GM23338 (cell line): ENCODE measurements at regions not wholly inside any gene's neighbourhood (a gene's known extent, or its start where the extent isn't known, plus 50 kb on each side); places are given as distances from the start of the nearest gene placed in this dataset.

ENCODE experiments used
- CREB1 ChIP-seq: fragments of 250-450 bp; sonication (Bioruptor Pico); IDR thresholded peaks from 2 replicates; pipeline ENCODE4 v1.5.0; 2020; ENCODE audit warnings: low read depth, mild to moderate bottlenecking, moderate library complexity
- CTCF ChIP-seq, 2 experiments: fragments of 200-600 bp in 1 of 2; sonication (generic) in 1 of 2; conservative IDR thresholded peaks; 2 replicates each; pipeline versions ENCODE4 v1.5.1 to v1.6.1; 2016 to 2017; ENCODE audit warnings: antibody characterized with exemption in 2 of 2, low read depth in 2 of 2, mild to moderate bottlenecking in 2 of 2, moderate library complexity in 1 of 2
- EZH2 ChIP-seq: fragments of 200-600 bp; sonication (generic); IDR thresholded peaks from one replicate; pipeline ENCODE4 v1.8.0; 2017; ENCODE audit warnings: antibody characterized with exemption, mild to moderate bottlenecking, low read depth; ENCODE audit not compliant: unreplicated experiment
- POLR2AphosphoS5 ChIP-seq: IDR thresholded peaks from 2 replicates; pipeline ENCODE4 v1.6.1; 2016; ENCODE audit warnings: antibody characterized with exemption, low read depth
- REST ChIP-seq: IDR thresholded peaks from one replicate; pipeline ENCODE4 v1.6.1; 2018; ENCODE audit warnings: antibody characterized with exemption; ENCODE audit not compliant: unreplicated experiment

- no peak for TF ChIP-seq CTCF (conservative IDR thresholded peaks at IDR 0.05; ENCODE audit: low read depth in 2 of 2)
- TF ChIP-seq EZH2, result no peak
- no peak for TF ChIP-seq POLR2AphosphoS5
- TF ChIP-seq CREB1 (CRISPR knock-in tag), result no peak
- TF ChIP-seq REST, result no peak
Measured at GRCh38 chr1:198880397-198880796, 241.6 kb downstream of the PTPRC start.
